ENCODE measurements at regions not wholly inside any gene's neighbourhood (a gene's known extent, or its start where the extent isn't known, plus 50 kb on each side); places are given as distances from the start of the nearest gene placed in this dataset.

DNA sequence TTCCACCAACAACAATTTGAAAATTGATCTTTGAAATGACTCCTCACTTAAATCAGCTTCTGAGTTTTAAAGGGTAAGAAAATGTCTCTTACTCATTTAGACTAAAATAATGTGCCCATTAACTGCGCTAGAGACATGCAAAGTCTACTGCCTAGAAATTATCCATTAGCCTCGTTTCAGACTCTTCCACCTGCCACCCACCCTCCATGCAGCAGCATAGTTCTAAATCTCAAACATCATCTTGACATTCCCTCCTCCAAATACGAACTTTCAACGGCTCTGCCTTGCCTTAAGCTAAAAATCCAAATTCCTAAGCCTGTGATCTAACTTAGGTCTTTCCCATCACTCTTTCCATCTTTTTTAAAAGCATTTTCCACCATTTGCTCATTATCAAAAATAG, 66.6 kb upstream of the ST8SIA2 start:
- TF ChIP-seq, protein P1, sequence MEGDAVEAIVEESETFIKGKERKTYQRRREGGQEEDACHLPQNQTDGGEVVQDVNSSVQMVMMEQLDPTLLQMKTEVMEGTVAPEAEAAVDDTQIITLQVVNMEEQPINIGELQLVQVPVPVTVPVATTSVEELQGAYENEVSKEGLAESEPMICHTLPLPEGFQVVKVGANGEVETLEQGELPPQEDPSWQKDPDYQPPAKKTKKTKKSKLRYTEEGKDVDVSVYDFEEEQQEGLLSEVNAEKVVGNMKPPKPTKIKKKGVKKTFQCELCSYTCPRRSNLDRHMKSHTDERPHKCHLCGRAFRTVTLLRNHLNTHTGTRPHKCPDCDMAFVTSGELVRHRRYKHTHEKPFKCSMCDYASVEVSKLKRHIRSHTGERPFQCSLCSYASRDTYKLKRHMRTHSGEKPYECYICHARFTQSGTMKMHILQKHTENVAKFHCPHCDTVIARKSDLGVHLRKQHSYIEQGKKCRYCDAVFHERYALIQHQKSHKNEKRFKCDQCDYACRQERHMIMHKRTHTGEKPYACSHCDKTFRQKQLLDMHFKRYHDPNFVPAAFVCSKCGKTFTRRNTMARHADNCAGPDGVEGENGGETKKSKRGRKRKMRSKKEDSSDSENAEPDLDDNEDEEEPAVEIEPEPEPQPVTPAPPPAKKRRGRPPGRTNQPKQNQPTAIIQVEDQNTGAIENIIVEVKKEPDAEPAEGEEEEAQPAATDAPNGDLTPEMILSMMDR (IDR thresholded peaks at IDR 0.05; ENCODE audit: insufficient read depth, low read depth, low read length), result no peak
- TF ChIP-seq EZH2 (IDR thresholded peaks at IDR 0.05; ENCODE audit: insufficient read depth, low read length), result no peak
